GM21528 (cell line): ENCODE measurements at regions not wholly inside any gene's neighbourhood (a gene's known extent, or its start where the extent isn't known, plus 50 kb on each side); places are given as distances from the start of the nearest gene placed in this dataset.

Experiments used
- ATAC-seq: cut with Tn5 transposase; IDR thresholded peaks from one replicate; pipeline ENCODE4 v1.9.1; 2021; ENCODE audit warnings: mild to moderate bottlenecking, moderate library complexity; ENCODE audit not compliant: unreplicated experiment, low FRiP score

GRCh38 chr18:29154758-29155725 is 978.1 kb upstream of the CDH2 start:
- no peak for ATAC-seq

DNA sequence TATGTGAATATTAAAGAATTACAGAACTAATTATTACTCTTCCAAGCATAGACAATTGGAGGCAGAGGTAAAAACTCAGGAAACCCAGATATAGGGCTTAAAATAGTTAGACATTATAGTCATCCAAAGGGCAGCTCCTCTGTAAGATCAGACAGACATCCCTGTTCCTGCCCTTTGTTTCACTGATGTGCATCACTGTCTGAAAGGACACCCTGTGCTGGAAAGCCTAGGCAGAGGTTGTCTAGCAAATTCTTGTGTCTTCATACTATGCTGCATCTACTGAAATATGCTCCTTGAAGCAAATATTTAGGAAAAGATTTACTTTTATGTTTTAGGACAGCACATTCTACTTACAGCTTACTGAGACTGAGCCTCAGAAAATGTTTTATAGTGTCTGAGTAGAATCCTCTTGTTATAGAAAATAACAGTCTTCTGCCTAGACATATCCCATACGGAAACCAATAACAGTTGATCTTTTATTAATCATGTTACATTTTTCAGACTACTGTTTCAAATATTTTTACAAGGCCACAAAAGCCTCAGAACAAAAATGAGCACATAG is 977.3 kb upstream of the CDH2 start:
- no peak for ATAC-seq

DNA sequence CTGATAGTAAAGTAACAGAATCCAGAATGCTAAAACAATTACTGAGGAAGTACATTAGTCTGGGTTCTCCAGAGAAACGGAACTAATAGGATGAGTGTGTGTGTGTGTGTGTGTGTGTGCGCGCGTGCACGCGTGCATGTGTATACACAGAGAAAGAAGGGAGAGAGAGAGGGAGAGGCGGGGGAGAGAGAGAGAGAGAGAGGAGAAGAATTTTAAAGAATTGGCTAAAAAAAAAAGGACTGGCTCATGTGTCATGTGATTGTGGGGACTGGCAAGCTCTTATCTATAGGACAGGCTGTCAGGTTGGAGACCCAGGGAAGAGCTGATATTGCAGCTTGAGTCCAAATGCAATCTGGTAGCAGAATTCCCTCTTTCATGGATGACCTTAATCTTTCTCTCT is 976.2 kb upstream of the CDH2 start:
- no peak for ATAC-seq

DNA sequence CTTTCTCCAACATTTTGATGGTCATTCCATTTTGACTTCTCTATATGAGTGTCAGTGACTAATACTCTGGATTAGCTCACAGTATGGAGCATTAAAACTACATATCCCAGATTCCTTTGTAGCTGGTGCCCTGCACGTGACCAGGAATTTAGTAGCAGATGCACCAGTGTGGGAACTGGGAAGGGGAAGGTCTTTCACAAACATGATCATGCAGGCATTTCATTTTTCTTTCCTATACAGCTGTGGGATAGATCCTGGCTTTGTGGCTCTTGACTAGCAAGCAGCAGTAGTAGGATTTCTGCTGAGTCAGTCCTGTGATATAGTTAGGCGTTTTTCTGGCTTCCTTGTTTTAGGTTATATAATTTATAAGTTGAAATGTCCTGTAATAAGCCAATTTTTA is 971.0 kb upstream of the CDH2 start:
- no peak for ATAC-seq

- no peak for ATAC-seq
Measured at GRCh38 chr18:29146068-29146467, 969.1 kb upstream of the CDH2 start.

DNA sequence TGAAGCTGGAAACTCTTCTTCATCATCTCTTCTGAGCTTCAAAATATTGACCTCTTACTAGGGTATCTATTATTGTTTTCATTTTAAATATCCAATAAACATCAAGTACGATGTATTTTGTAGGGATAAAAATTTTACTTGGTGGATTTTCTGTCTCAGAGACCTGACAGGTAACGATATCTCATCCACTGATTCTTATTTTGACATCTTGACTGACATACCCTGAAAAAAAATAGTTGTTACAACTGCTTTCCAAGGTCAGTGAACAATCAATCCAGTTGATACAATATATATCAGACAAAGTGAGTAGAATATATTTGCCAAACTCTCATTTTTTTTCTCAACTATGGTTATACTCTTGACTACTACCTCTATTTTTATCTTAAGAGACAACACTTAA is 963.7 kb upstream of the CDH2 start:
- ATAC-seq: no peak

GRCh38 chr18:29137773-29138495 is 961.0 kb upstream of the CDH2 start:
- ATAC-seq: no peak

DNA sequence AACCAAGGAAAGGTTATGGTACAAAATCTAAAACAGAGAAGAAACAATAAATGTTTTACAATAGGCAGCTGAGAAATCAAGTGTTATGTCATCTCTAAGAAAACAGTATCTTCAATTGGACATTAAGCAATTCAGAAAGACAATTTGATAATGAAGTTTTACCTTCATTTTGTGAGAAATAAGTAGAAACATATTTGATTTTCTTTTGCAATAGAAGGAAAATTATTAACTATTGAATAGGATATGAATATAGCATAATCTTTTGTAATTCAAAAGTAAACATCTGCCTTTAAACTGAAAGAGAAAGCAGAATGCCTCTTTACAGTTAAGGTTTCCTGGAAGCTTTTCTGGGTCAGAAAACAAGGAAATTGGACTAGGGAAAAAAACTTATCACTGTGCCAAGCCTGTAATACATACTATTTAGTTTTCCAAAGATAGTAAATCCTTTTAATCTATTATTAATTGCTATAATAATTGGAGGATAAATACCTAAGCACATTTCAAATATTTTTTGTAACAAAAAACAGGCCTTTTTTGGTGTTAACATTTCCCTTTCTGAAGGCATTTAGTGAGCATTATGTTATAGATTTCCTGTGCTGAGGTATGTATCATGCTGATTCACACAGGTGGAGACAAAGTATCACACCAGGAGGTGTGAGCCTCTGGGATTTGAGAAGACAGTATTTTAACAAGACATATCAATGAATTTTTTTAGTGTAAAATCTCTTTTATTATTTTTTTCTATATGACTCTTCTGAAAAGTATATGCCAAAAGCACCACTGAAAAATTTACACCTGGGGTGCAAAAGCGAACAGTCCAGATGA is 947.0 kb upstream of the CDH2 start:
- ATAC-seq: no peak

DNA sequence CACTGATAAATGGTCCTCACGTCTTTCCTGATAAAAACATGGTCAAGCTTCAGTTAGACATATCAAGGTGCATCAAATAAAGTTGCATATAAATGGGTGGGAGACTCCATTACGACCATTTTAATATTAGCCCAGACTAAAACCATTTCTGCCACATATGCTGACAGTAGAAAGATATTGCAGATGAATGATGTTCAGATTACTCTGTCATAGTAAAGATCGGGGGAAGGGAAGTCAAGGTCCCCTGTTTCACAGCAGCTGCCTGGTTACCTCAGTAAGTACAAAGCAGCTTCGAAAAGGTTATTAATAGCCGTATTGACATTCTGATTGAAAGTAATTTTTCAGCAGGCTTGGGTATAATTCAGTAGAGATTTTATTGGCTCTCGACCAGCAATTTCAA is 927.7 kb upstream of the CDH2 start:
- no peak for ATAC-seq

DNA sequence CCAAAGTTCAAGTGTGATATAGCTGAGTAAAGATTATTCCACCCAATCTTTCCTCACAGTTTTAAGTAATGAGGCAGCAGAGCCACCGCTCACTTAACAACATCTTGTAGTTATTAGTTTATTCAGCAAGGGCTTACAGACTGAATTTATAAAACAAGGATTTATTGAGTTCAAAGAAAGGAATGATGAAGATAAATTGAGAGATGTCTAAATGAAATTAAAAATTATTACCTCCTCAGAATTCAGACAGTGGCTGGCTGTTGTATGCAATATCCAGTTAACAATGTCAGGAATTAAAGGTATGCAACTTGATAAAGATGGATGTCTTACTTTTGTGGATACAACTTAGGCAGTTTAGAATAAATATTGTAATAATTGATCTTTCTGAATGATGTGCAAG is 927.3 kb upstream of the CDH2 start:
- ATAC-seq: no peak

DNA sequence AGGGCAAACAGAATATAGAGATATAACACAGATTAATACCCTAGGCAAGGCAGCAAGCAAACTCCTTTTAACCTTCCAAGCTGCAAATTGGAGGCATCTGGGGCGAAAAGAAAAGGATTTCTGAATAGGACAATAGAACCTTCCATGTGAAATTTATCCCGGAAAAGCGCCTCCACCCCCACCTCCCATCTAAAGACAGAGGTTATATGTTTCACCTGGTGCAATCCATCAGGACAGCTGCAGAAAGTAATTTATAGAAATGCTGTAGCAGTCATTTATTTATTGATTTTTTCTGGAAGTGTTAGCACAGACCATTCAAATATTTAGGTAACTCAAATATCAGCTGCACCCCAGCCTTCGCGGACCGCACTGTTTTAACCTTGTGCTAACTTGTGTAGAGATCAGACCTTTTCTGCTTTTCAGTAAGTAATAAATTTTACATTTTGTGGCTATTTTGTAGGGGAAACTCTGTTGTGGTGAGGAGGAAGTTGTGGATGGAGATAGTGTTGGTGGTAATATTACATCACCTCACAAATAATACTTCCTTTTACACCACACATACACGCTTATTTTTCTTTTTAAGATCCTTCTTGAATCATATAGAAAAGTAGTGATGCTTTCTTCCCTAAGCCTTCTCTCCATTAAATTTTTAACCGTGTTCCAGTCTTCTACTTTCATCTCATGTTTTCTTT is 919.3 kb upstream of the CDH2 start:
- no peak for ATAC-seq

DNA sequence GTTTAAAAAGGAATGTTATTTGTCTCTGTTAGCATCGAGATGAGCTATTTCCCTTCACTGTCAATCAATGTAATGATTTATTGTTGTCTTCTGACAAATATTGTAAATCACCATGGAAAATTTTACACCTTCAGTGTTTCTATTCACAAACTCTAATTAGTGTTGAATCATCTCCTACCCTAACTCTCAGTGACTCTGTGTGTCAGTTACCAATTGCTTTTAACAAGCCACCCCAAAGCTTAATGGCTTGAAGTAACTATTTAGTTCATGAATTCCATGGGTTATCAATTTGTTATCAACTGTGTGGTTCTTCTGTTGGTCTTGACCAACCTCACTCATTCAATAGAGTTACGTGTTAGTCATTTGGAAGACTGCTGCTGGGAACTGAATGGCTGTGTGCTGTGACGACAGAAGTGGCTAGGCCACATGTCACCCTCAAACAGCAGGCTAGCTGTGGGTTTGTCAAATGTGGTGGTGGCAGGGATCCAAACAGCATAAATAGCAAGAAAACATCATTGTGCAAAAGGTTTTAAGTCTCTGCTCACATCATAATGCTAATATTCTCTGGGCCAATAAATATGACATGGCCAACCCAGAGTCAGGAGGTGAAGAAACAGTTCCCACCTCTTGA is 910.8 kb upstream of the CDH2 start:
- ATAC-seq: no peak

DNA sequence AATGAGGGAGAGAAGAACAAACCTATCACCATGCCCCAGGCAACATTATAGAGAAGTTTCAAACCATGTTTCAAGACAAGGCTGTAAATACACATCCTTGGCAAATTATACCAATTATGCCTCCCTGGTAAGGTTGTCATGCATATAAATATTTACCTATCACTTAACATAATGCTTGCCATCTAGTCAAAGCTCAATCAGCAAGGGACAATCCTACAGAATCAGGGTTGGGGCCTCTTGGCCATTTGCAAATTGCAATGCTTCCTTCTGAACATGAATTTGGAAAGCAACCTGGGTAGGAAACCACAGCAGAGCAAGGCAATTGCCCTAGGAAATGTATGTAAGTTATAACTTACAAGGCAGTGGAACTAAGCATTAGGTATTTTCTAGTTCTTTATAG is 907.2 kb upstream of the CDH2 start:
- ATAC-seq: no peak

- no peak for ATAC-seq
Measured at GRCh38 chr18:29083545-29083944, 906.6 kb upstream of the CDH2 start.

DNA sequence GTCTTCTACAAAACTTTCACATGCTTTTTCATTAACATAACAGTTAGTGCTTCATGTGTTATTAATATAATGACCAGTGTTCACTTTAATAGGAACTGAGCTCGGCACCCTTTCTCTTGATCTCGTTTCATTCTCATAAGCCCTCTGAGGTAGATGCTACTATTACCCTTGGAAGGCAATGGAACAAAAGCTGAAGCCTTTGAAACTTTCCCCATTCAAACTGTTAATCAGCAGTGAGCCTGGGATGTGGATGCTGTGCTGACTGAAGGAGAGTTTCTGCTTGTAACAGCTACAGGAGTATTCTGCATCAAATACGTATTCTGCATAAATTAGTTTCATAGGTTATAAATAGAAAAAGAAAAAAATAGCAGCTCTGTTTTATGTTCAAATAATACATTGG is 904.0 kb upstream of the CDH2 start:
- no peak for ATAC-seq

- no peak for ATAC-seq
Measured at GRCh38 chr18:29078273-29078672, 901.3 kb upstream of the CDH2 start.

DNA sequence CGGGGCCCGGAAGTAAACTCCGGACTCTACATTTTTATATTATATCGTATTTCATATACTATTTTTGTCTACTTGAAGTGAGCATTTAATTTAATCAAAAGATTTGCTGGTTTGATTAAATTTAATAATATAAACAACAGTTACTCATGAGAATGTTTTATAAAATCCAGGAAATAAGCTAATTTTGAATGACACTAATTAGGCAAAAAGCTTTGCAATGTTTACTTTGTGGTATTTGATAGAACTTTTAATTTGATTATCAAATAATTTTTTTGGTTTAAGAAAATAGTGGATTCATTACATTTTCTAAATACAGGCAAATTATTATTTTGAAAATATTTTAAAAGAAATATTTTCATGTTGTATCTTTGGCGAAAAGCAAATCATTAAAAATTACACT is 900.4 kb upstream of the CDH2 start:
- ATAC-seq: no peak

DNA sequence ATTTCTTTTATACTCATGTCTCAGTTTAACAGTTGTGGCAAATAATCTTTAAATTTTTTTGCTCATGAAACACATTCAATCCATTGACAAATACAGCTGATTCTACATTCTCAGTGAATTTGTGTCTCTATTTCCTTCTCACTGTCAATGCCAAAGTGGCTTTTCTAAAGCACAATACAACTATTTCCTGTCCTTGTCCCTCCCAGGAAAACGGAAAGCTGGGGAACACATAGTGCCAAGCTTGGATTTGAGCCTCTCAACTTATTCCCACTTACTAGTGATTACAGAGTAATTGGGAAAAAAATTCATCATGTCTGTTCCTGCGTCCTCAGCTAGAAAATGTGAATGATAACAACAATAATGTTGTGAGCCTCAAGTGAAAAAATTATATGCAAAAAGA is 899.7 kb upstream of the CDH2 start:
- no peak for ATAC-seq

- ATAC-seq: no peak
Measured at GRCh38 chr18:29074147-29074546, 897.2 kb upstream of the CDH2 start.

DNA sequence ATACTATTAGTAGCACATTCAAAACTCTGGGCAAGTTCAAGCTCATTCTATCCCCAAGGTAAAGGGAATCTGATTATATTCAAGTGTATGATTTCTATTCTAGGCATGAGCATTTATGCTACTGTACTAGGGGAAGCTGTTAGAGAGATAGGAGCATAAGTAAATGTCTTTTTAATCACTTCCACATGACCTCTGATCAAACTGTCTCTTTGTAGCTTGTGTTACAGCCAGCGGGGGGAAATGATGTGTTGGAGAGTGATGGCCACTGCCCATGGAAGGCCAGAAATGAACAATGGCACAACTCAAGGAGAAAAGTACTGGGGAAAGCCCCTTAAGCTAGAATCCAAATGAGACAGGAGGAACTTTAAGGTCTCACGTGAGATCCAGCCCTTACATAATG is 894.9 kb upstream of the CDH2 start:
- no peak for ATAC-seq
